ENCODE measurements at regions not wholly inside any gene's neighbourhood (a gene's known extent, or its start where the extent isn't known, plus 50 kb on each side); places are given as distances from the start of the nearest gene placed in this dataset.
"Not testable (repeated sequence)": the region's sequence is repeated elsewhere in the genome, so short reads cannot be mapped to it uniquely, and the experiment has no call there.

DNA sequence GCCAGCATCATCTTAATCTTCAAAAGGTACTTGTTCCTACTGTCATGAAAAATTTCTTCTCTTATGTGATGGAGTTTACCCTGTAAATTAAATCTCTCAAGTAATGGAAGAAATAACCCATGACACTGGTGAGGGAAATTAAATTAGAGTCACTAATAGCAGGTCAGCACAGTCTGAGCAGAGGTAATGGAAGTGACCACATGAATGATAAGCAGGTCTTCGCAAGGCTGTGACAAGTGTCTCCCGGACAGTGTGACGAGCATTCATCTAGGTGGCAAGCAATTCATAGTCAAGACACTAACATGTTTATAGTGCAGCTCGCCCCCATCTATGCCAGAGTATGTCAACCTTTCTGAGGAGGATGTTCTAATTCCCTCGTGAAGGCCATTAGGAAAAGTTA, 249.2 kb downstream of the FRK start:
- no peak for DNase-seq (ENCODE audit: low spot score)

GRCh38 chr6:115798229-115798628, 262.5 kb downstream of the FRK start:
- no peak for DNase-seq (ENCODE audit: low spot score)

- DNase-seq (ENCODE audit: low spot score): no peak
Measured at GRCh38 chr6:115796829-115797228, 263.9 kb downstream of the FRK start.

- DNase-seq (ENCODE audit: low spot score): no peak
Measured at GRCh38 chr6:115796061-115796460, 264.6 kb downstream of the FRK start.

- DNase-seq (ENCODE audit: low spot score): no peak
Measured at GRCh38 chr6:115783402-115784061, 277.2 kb downstream of the FRK start.

GRCh38 chr6:115782612-115783011, 278.1 kb downstream of the FRK start:
- DNase-seq (ENCODE audit: low spot score): no peak

DNA sequence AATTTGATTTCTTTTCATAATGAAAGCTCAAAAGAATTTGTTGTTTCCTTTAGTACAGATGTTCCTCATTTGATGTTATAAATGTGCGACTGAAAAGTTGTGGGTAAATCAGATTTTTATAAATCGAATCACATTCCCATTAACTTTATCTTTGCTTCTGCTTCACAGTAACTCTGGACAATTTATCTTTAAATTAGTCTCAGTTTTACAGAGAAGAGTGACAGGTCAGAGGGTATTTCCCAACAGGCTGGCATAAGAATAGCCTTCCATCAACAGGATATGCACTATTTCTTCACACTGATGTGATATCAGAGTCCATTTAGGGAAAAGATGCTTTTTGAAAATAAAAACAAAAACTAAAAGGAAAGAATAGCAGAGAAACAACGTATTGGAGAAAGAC, 286.9 kb downstream of the FRK start:
- DNase-seq (ENCODE audit: low spot score): no peak

- DNase-seq (ENCODE audit: low spot score): no peak
Measured at GRCh38 chr6:115770851-115771250, 289.8 kb downstream of the FRK start.

GRCh38 chr6:115768500-115768899, 292.2 kb downstream of the FRK start:
- DNase-seq (ENCODE audit: low spot score): no peak

DNA sequence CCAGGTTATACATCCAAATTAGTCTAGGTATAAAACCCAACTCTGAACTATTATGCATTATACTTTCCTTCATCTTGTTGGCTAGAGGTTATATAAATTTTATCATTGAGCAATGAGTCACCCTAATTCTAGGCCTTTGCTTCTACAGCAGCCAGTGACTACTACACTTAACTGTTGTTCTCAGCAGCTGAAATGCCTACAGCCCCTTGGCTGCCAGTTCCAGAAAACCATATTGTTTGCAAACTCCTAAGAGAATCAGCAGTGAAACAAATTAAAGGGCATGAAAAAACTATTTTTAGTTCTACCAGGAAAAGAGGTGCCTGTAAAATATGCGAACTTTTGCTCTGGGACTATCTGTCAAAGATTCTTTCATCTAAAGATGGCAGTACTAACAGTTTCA, 292.8 kb downstream of the FRK start:
- DNase-seq (ENCODE audit: low spot score): no peak

DNA sequence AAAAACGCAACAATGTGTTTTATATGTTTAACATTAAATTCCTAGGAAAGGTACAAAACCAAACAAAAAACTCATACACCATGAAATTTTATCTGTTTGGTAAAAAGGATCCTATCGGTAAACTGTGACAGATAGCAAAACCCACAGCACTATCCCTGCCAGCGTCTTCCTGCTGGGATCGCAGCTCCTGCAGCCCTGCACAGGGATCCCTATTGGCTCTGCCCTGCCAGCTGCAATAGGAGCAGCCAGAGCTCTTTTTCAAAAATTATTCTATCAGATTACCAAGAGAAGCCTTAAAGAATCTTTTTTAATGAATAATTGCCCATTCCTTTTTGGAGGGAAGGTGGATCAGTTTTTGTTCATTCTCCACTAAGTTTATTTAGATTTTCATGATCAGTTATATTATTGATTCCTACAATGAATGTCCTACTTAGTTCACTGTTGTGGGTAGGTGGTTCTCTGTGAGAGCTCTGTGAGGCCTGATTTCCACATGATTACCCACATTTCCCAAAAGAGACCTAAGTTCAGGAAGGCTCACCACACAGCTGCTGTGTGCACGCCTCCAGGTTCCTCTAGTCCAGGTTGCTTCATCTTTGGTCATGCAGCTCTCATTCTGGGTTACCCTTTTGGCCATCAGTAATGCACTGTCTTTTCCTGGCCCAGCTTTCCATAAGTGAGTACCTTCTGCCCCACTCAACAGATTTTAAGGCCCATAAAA, 293.8 kb downstream of the FRK start:
- no peak for DNase-seq (ENCODE audit: low spot score)

GRCh38 chr6:115765966-115766365, 294.7 kb downstream of the FRK start:
- no peak for DNase-seq (ENCODE audit: low spot score)

DNA sequence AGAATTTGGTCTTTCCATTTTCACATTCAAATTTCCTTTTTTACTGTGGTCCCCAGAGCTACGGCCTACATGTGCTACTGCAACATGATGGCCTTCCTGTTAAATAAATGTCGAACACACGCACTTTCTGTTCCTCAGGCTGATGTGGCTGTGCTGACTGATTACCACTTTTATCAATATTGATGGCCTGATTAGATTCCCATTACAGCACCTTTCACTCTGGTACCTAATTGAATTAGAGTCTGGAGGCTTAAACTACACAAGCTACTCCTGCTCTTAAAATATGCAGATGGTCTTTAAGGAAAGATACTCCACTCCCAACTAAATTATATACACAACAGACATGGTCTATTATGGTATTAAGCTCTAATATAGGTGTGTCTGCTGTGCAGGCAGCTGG, 301.6 kb downstream of the FRK start:
- DNase-seq (ENCODE audit: low spot score): no peak

DNA sequence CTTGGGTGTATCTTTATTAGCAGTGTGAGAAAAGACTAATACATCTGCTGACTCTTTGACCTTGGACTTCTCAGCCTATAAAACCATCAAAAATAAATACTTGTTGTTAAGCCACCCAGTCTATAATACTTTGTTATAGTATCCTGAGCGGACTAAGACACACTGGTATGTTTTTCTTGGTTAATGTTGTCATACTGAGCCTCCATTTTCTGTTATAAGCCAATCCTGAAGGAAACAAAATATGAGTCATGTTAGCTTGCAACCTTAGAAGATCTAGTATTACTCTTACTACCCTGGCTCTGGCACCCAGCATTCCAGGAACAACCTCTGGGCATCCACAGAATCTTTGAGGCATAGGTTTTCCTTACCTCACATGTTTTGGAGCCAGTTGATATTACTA, 307.2 kb downstream of the FRK start:
- no peak for DNase-seq (ENCODE audit: low spot score)

DNA sequence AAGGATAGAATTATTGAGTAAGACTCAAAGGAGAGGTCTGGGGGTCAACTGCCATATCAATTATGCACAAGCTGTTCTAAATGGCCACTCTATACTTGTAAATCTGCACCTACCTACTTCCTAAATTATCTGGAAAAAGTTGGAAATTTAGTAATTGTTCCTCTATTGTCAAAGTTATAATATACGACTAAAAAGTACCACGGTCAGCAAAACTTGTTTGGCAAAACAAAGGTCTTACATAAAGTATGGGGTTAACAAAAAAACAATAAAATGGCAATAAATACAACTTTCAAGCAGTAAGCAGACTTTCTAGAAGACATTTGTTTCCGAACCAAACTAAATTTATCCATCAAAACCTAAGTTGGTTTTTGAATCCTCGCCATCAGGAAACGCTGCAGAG, 309.7 kb downstream of the FRK start:
- DNase-seq (ENCODE audit: low spot score): no peak

- DNase-seq (ENCODE audit: low spot score): no peak
Measured at GRCh38 chr6:115750292-115750691, 310.4 kb downstream of the FRK start.

DNA sequence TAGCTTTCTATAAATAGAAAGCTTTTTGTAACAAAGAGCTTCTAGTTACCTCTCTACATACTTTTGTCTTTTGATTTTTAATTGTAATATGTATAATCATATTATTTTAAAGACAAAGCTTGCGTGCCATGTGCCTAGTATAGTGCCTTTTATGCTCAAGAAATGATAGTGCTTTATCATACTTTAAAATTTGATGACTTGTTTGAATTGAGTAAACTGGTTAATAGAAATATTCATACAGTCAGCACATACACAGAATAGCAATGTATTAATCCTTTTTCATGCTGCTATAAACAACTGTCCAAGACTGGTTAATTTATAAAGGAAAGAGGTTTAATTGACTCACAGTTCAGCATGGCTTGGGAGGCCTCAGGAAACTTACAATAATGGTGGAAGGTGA, 313.0 kb downstream of the FRK start:
- DNase-seq (ENCODE audit: low spot score): no peak

- not testable (repeated sequence) for DNase-seq (ENCODE audit: low spot score)
Measured at GRCh38 chr6:115746583-115746982, 314.1 kb downstream of the FRK start.

DNA sequence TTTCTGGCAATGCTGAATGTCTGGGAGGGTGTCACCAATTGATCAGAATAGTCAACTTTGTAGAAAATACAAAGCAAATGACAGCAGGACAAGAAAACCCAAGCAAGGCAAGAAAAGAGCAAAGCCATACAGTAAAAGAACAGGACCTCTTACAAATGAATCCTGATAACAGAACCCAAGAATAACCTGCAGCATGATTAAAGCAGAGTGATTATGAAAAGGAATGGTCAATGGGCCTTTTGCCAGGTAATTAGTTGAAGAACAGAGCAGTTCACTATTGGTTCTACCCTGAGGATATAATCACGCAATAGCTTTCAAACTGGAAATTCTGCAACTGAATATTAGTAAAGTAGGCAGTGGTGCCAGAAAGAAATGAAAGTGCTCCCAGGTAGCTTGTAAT, 319.8 kb downstream of the FRK start:
- DNase-seq (ENCODE audit: low spot score): no peak

DNA sequence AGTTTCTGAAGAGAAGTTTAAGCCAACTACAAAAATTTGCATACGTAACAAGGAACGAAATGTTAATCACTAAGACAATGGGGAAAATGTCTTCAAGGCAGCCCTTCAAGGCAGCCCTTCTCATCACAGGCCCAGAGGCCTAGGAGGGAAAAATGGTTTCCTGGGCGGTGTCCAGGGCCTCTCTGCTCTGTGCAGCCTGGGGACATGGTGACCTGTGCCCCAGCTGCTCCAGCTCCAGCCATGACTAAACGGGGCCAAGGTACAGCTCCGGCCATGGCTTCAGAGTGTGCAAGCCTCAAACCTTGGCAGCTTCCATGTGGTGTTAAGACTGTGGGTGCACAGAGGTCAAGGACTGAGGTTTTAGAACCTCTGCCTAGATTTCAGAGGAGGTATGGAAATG, 325.1 kb downstream of the FRK start:
- no peak for DNase-seq (ENCODE audit: low spot score)

GRCh38 chr6:115733426-115733825, 327.3 kb downstream of the FRK start:
- no peak for DNase-seq (ENCODE audit: low spot score)

GRCh38 chr6:115729036-115729435, 331.7 kb downstream of the FRK start:
- DNase-seq (ENCODE audit: low spot score): no peak

DNA sequence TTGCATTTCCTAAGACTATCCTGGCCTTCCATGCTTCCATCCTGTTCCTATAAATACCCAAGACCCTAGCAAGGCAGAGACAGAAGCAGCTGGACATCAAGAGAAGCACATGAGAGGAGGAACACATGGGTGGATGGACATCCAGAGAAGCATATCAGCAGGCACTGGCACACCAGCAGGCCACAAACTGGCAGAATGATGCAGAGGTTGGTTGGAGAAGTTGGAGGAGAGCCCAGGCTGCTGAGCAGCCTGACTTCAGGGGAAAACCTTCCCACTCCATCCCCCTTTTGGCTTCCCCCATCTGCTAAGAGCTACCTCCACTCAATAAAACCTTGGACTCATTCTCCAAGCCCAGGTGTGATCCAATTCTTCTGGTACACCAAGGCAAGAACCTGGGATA, 332.5 kb downstream of the FRK start:
- no peak for DNase-seq (ENCODE audit: low spot score)

DNA sequence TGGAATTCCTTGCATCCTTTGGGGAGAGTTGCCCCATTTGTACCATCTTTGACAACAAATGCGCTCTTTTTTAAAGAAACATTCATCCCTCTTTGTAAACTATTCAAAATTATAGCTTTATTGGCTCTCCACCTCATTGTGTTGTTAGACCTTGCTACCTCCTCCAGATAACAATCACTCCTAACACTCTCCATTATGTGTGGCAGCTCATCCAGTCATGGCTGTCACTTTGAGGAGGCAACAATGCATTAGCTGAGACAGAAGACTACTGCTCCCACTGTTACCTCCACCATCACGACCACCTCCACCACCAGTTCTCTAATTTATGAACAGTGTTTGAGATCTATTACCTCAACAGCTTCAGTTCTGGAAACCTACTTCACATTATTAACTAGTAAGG, 339.1 kb downstream of the FRK start:
- DNase-seq (ENCODE audit: low spot score): no peak

All from ureter (tissue), 1 donor.